SKM-1 (cell line): ENCODE measurements at regions not wholly inside any gene's neighbourhood (a gene's known extent, or its start where the extent isn't known, plus 50 kb on each side); places are given as distances from the start of the nearest gene placed in this dataset.

Source experiments
- DNase-seq: peaks from one replicate; lab custom pipeline; 2025; ENCODE audit not compliant: unreplicated experiment; lab: John Stamatoyannopoulos, UW

- no peak for DNase-seq
Observed at GRCh38 chr4:152164561-152164960, 371.3 kb downstream of the FBXW7 start.

GRCh38 chr4:152162331-152162697, 373.6 kb downstream of the FBXW7 start:
- DNase-seq: no peak

- no peak for DNase-seq
Observed at GRCh38 chr4:152161676-152162330, 374.1 kb downstream of the FBXW7 start.

GRCh38 chr4:152160225-152160800, 375.6 kb downstream of the FBXW7 start:
- no peak for DNase-seq

- DNase-seq: no peak
Observed at GRCh38 chr4:152159773-152160172, 376.1 kb downstream of the FBXW7 start.

GRCh38 chr4:152158225-152158624, 377.7 kb downstream of the FBXW7 start:
- DNase-seq: no peak

- no peak for DNase-seq
Observed at GRCh38 chr4:152157629-152158028, 378.3 kb downstream of the FBXW7 start.

- no peak for DNase-seq
Observed at GRCh38 chr4:152156442-152156841, 379.4 kb downstream of the FBXW7 start.

GRCh38 chr4:152155070-152155469, 380.8 kb downstream of the FBXW7 start:
- DNase-seq: no peak

- DNase-seq: no peak
Observed at GRCh38 chr4:152154433-152154832, 381.5 kb downstream of the FBXW7 start.

- no peak for DNase-seq
Observed at GRCh38 chr4:152153476-152154270, 382.2 kb downstream of the FBXW7 start.

GRCh38 chr4:152150214-152150613, 385.7 kb downstream of the FBXW7 start:
- DNase-seq: no peak

- no peak for DNase-seq
Observed at GRCh38 chr4:152149745-152150144, 386.1 kb downstream of the FBXW7 start.

GRCh38 chr4:152148057-152148456, 387.2 kb upstream of the GATB start:
- DNase-seq: no peak

GRCh38 chr4:152146244-152146643, 385.4 kb upstream of the GATB start:
- DNase-seq: no peak

- DNase-seq: no peak
Observed at GRCh38 chr4:152143806-152144205, 383.0 kb upstream of the GATB start.

GRCh38 chr4:152138451-152138850, 377.6 kb upstream of the GATB start:
- DNase-seq: no peak

- DNase-seq: no peak
Observed at GRCh38 chr4:152132776-152133175, 372.0 kb upstream of the GATB start.

GRCh38 chr4:152128356-152128755, 367.5 kb upstream of the GATB start:
- no peak for DNase-seq

- no peak for DNase-seq
Observed at GRCh38 chr4:152126238-152126637, 365.4 kb upstream of the GATB start.

GRCh38 chr4:152118819-152119553, 358.2 kb upstream of the GATB start:
- no peak for DNase-seq
